ENCODE measurements at regions not wholly inside any gene's neighbourhood (a gene's known extent, or its start where the extent isn't known, plus 50 kb on each side); places are given as distances from the start of the nearest gene placed in this dataset.

DNA sequence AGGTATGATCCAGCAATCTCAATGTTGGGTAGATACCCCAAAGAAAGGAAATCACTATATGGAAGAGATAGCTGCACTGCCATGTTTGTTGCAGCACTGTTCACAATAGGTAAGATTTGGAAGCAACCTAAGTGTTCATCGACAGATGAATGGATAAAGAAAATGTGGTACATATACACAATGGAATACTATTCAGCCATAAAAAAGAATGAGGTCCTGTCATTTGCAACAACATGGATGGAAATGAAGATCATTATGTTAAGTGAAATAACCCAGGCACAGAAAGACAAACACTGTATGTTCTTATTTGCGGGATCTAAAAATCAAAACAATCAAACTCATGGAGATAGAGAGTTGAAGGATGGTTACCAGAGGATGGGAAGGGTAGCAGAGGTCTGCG, 372.4 kb upstream of the SPRED2 start:
- TF ChIP-seq, protein P1, sequence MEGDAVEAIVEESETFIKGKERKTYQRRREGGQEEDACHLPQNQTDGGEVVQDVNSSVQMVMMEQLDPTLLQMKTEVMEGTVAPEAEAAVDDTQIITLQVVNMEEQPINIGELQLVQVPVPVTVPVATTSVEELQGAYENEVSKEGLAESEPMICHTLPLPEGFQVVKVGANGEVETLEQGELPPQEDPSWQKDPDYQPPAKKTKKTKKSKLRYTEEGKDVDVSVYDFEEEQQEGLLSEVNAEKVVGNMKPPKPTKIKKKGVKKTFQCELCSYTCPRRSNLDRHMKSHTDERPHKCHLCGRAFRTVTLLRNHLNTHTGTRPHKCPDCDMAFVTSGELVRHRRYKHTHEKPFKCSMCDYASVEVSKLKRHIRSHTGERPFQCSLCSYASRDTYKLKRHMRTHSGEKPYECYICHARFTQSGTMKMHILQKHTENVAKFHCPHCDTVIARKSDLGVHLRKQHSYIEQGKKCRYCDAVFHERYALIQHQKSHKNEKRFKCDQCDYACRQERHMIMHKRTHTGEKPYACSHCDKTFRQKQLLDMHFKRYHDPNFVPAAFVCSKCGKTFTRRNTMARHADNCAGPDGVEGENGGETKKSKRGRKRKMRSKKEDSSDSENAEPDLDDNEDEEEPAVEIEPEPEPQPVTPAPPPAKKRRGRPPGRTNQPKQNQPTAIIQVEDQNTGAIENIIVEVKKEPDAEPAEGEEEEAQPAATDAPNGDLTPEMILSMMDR (IDR thresholded peaks at IDR 0.05; ENCODE audit: insufficient read depth, low read length, poor library complexity, severe bottlenecking): no peak
- no peak for TF ChIP-seq EZH2phosphoT487 (conservative IDR thresholded peaks at IDR 0.05; ENCODE audit: low read length)
